ENCODE measurements at regions not wholly inside any gene's neighbourhood (a gene's known extent, or its start where the extent isn't known, plus 50 kb on each side); places are given as distances from the start of the nearest gene placed in this dataset.

DNA sequence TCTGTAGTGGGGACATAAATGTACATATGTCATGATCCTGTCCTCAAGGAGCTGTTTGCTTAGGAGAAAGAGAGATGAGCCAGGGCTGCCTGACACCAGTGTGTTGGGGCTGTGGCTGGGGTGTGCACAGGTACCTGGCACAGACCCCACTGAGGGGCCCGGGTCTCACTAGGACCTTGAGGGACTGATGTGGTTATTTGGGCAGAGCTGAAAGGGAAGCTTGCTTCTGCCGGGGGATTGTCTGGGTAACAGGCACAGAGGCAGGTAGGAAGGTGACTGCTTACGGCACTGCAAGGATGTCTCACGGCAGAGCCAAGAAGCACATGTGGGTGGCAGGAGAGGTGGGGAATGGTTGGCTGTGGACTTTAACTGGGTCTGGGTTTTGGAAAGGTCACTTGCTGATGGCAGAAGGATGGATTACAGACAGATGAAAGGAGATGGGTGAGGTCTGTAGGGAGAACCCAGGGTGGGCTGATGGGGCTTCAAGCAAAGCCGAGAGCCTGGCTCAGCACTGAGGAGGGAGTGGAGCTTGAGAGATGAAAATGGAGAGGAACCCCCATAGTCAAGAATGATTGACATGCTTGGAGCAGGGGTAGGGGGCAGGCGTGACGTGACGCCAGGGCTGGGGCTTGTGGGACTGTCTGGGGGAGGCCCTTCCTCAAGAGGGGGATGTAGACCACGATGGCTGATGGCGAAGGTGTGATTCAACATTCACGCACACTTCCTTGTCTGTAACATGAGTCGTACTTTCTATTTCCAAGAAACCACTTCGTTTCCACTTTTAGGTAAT is 207.7 kb upstream of the SHH start:
- no peak for TF ChIP-seq YY1 (IDR thresholded peaks at IDR 0.05; ENCODE audit: insufficient read depth, insufficient read length)
- TF ChIP-seq SUZ12 (IDR thresholded peaks at IDR 0.05; ENCODE audit: extremely low read depth, insufficient read depth, insufficient read length) = no peak
- no peak for TF ChIP-seq ZNF274 (IDR thresholded peaks at IDR 0.05; ENCODE audit: low read depth, low read length)
